H1 (cell line): ENCODE measurements at regions not wholly inside any gene's neighbourhood (a gene's known extent, or its start where the extent isn't known, plus 50 kb on each side); places are given as distances from the start of the nearest gene placed in this dataset.

ENCODE experiments used
- CTCF ChIA-PET: fragments of 300-600 bp; sonication (Branson Sonifier 250); formaldehyde crosslinking; loops from one replicate; lab custom pipeline; 2021; ENCODE audit not compliant: partially characterized antibody; lab: Charles Lee
- POLR2A ChIA-PET: fragments of 300-600 bp; sonication (Branson Sonifier 250); formaldehyde crosslinking; loops from one replicate; lab custom pipeline; 2021; ENCODE audit warnings: inconsistent platforms; ENCODE audit not compliant: partially characterized antibody; lab: Charles Lee
- DNase-seq, 2 experiments: peaks; one replicate each; pipeline versions ENCODE4 v3.0.0 to v3.0.0-alpha.2; 2010 to 2022; ENCODE audit warnings: low spot score in 2 of 2, low read depth in 1 of 2, mixed read lengths in 1 of 2
- FAIRE-seq: peaks from 2 replicates; lab custom pipeline; 2011; peaks lifted over from hg19 to GRCh38; lab: Jason Lieb, UNC
- H2AFZ ChIP-seq: 2 replicates; pipeline ENCODE4 v1.8.1; 2012; ENCODE audit warnings: low read length, inconsistent platforms
- H2AK5ac ChIP-seq: 2 replicates; pipeline ENCODE4 v1.6.1; 2013; ENCODE audit warnings: low read depth, low read length
- H2BK120ac ChIP-seq: replicated peaks from 2 replicates; pipeline ENCODE3; 2013; ENCODE audit warnings: low read depth, low read length, inconsistent platforms
- H2BK12ac ChIP-seq: 2 replicates; pipeline ENCODE4 v1.6.1; 2013; ENCODE audit warnings: low read depth, low read length
- H2BK15ac ChIP-seq: 2 replicates; pipeline ENCODE4 v1.6.1; 2013; ENCODE audit warnings: low read length
- H2BK20ac ChIP-seq: 2 replicates; pipeline ENCODE4 v1.6.1; 2013; ENCODE audit warnings: low read length
- H2BK5ac ChIP-seq: 2 replicates; pipeline ENCODE4 v1.6.1; 2013; ENCODE audit warnings: low read depth, low read length
- H3K14ac ChIP-seq: 2 replicates; pipeline ENCODE4 v1.6.1; 2013; ENCODE audit warnings: inconsistent platforms; ENCODE audit not compliant: insufficient read length
- H3K18ac ChIP-seq: 2 replicates; pipeline ENCODE4 v1.6.1; 2013; ENCODE audit warnings: low read length; ENCODE audit errors: extremely low read depth
- H3K23ac ChIP-seq: 2 replicates; pipeline ENCODE4 v1.6.1; 2013; ENCODE audit warnings: inconsistent platforms; ENCODE audit not compliant: insufficient read length
- H3K23me2 ChIP-seq: 2 replicates; pipeline ENCODE4 v1.6.1; 2013; ENCODE audit warnings: low read depth, low read length
- H3K27ac ChIP-seq: 2 replicates; pipeline ENCODE4 v1.6.1; 2011; ENCODE audit warnings: low read depth, low read length, inconsistent platforms
- H3K27me3 ChIP-seq, 4 experiments: replicated peaks in 1 of 4; 1 replicate in 1 of 4; 2 replicates in 3 of 4; pipeline versions ENCODE4 v1.6.1 to v1.8.1; 2011 to 2013; ENCODE audit warnings: low read length in 3 of 4, mild to moderate bottlenecking in 3 of 4, inconsistent platforms in 2 of 4, mixed read lengths in 2 of 4, moderate library complexity in 1 of 4; ENCODE audit not compliant: control insufficient read depth in 3 of 4, insufficient read depth in 3 of 4; ENCODE audit errors: extremely low read depth in 1 of 4
- H3K36me3 ChIP-seq, 4 experiments: 2 replicates each; pipeline versions ENCODE4 v1.6.1 to v1.8.1; 2011 to 2013; ENCODE audit warnings: mild to moderate bottlenecking in 4 of 4, low read length in 3 of 4, moderate library complexity in 2 of 4, control low read depth in 1 of 4, inconsistent platforms in 1 of 4; ENCODE audit not compliant: insufficient read depth in 4 of 4, control insufficient read depth in 2 of 4
- H3K4ac ChIP-seq: replicated peaks from 2 replicates; pipeline ENCODE3; 2013; ENCODE audit warnings: low read length, low read depth, mixed read lengths, inconsistent platforms; ENCODE audit not compliant: insufficient read length
- H3K4me1 ChIP-seq, 4 experiments: replicated peaks in 1 of 4; 1 replicate in 1 of 4; 2 replicates in 3 of 4; pipeline versions ENCODE4 v1.6.1 to v1.8.1; 2011 to 2013; ENCODE audit warnings: low read length in 3 of 4, inconsistent platforms in 2 of 4, mixed read lengths in 1 of 4; ENCODE audit not compliant: insufficient read depth in 4 of 4, control insufficient read depth in 3 of 4
- H3K4me2 ChIP-seq, 2 experiments: 2 replicates each; pipeline versions ENCODE4 v1.6.1 to v1.8.1; 2011 to 2013; ENCODE audit warnings: low read depth in 2 of 2, low read length in 2 of 2, control low read depth in 1 of 2, inconsistent platforms in 1 of 2, mild to moderate bottlenecking in 1 of 2; ENCODE audit not compliant: insufficient read depth in 1 of 2
- H3K4me3 ChIP-seq, 4 experiments: fragments of 200-600, 300-600 bp in 1 of 4; sonication (generic), shearing (Covaris generic), sonication (Bioruptor Twin) in 1 of 4; 2 replicates each; pipeline versions ENCODE4 v1.5.1 to v1.8.1; 2011 to 2016; ENCODE audit warnings: low read length in 4 of 4, low read depth in 3 of 4, control low read depth in 2 of 4, inconsistent platforms in 2 of 4, mild to moderate bottlenecking in 2 of 4, mixed read lengths in 1 of 4, moderate library complexity in 1 of 4; ENCODE audit not compliant: insufficient read depth in 2 of 4; ENCODE audit errors: extremely low read depth in 1 of 4
- H3K56ac ChIP-seq: replicated peaks from 2 replicates; pipeline ENCODE3; 2013; ENCODE audit warnings: low read depth, mild to moderate bottlenecking, mixed read lengths, low read length, inconsistent platforms; ENCODE audit not compliant: insufficient read length
- H3K79me1 ChIP-seq: 2 replicates; pipeline ENCODE4 v1.6.1; 2013; ENCODE audit warnings: low read depth, low read length, control low read depth
- H3K79me2 ChIP-seq, 2 experiments: 2 replicates each; pipeline versions ENCODE4 v1.6.1 to v1.8.1; 2012 to 2013; ENCODE audit warnings: low read length in 2 of 2, mild to moderate bottlenecking in 2 of 2, inconsistent platforms in 1 of 2; ENCODE audit not compliant: insufficient read depth in 2 of 2, control insufficient read depth in 1 of 2
- H3K9ac ChIP-seq, 4 experiments: replicated peaks in 1 of 4; 1 replicate in 1 of 4; 2 replicates in 3 of 4; pipeline versions ENCODE4 v1.6.1 to v1.8.1; 2011 to 2013; ENCODE audit warnings: low read depth in 3 of 4, low read length in 3 of 4, control low read depth in 2 of 4, mild to moderate bottlenecking in 2 of 4, moderate library complexity in 2 of 4, inconsistent platforms in 1 of 4; ENCODE audit errors: extremely low read depth in 1 of 4
- H3K9me3 ChIP-seq, 2 experiments: 2 replicates each; pipeline versions ENCODE4 v1.6.1 to v1.8.1; 2012 to 2013; ENCODE audit warnings: mild to moderate bottlenecking in 2 of 2, moderate library complexity in 2 of 2, control low read depth in 1 of 2, inconsistent platforms in 1 of 2, low read depth in 1 of 2, low read length in 1 of 2, mixed read lengths in 1 of 2; ENCODE audit not compliant: insufficient read depth in 2 of 2
- H4K20me1 ChIP-seq, 2 experiments: replicated peaks in 1 of 2; 2 replicates each; pipeline versions ENCODE3 to v1.8.1; 2011 to 2013; ENCODE audit warnings: inconsistent platforms in 2 of 2, low read length in 2 of 2, mild to moderate bottlenecking in 1 of 2; ENCODE audit not compliant: insufficient read depth in 2 of 2, control insufficient read depth in 1 of 2
- H4K5ac ChIP-seq: 2 replicates; pipeline ENCODE4 v1.6.1; 2013; ENCODE audit warnings: low read length, low read depth, mixed read lengths, inconsistent platforms; ENCODE audit not compliant: insufficient read length
- H4K8ac ChIP-seq: 2 replicates; pipeline ENCODE4 v1.8.0; 2013; ENCODE audit warnings: mild to moderate bottlenecking, moderate library complexity, low read length, inconsistent platforms; ENCODE audit not compliant: insufficient read depth; ENCODE audit errors: extremely low read depth
- H4K91ac ChIP-seq: replicated peaks from 2 replicates; pipeline ENCODE3; 2013; ENCODE audit warnings: low read length, mixed read lengths, inconsistent platforms; ENCODE audit not compliant: insufficient read length
- ASH2L ChIP-seq: fragments of 200-600, 300-600 bp; sonication (generic); IDR thresholded peaks from one replicate; pipeline ENCODE4 v1.7.1; 2017; ENCODE audit warnings: low read length
- BACH1 ChIP-seq: IDR thresholded peaks from 2 replicates; pipeline ENCODE4 v1.6.1; 2012; ENCODE audit warnings: low read length, improper control_type of control experiment
- CBX5 ChIP-seq: fragments of 300-800, 300-1000 bp; sonication (generic); IDR thresholded peaks from 2 replicates; pipeline ENCODE4 v1.7.1; 2016; ENCODE audit warnings: antibody characterized with exemption, low read length, low read depth
- CTBP2 ChIP-seq: IDR thresholded peaks from 2 replicates; pipeline ENCODE4 v1.7.0; 2011; ENCODE audit warnings: borderline replicate concordance, mild to moderate bottlenecking, moderate library complexity, mixed read lengths, low read length; ENCODE audit not compliant: insufficient read depth, insufficient read length
- FOSL1 ChIP-seq: IDR thresholded peaks from 2 replicates; pipeline ENCODE4 v1.6.1; 2011; ENCODE audit warnings: mild to moderate bottlenecking, low read depth, low read length, moderate library complexity; ENCODE audit not compliant: insufficient read depth
- MAX ChIP-seq: IDR thresholded peaks from 2 replicates; pipeline ENCODE4 v1.6.1; 2012; ENCODE audit warnings: inconsistent platforms
- POLR2AphosphoS5 ChIP-seq: IDR thresholded peaks from 2 replicates; pipeline ENCODE4 v1.6.1; 2011; ENCODE audit warnings: low read depth, low read length
- POU5F1 ChIP-seq: IDR thresholded peaks from 2 replicates; pipeline ENCODE4 v1.6.1; 2011; ENCODE audit warnings: low read depth, mild to moderate bottlenecking, low read length, moderate library complexity
- SP4 ChIP-seq: IDR thresholded peaks from 2 replicates; pipeline ENCODE4 v1.6.1; 2012; ENCODE audit warnings: low read length, inconsistent platforms
- TAF1 ChIP-seq: IDR thresholded peaks from 2 replicates; pipeline ENCODE4 v1.6.1; 2011; ENCODE audit warnings: mild to moderate bottlenecking, low read depth, low read length
- TCF12 ChIP-seq: IDR thresholded peaks from 2 replicates; pipeline ENCODE4 v1.6.1; 2011; ENCODE audit warnings: low read depth, mild to moderate bottlenecking, low read length
- ZNF274 ChIP-seq: IDR thresholded peaks from 2 replicates; pipeline ENCODE4 v1.7.0; 2012; ENCODE audit warnings: low read length, borderline replicate concordance; ENCODE audit errors: extremely low read depth
- whole genome bisulfite sequencing, 2 experiments: shearing (Covaris generic) in 1 of 2; methylation state at CpG; one replicate each; pipeline versions ENCODE4 v1.1.6 to v1.1.7; 2013 to 2015; ENCODE audit warnings: low lambda C conversion rate in 2 of 2, mixed read lengths in 2 of 2, inconsistent platforms in 1 of 2, low coverage in 1 of 2, missing lambda C conversion rate in 1 of 2; ENCODE audit not compliant: insufficient replicate concordance in 2 of 2, insufficient coverage in 1 of 2, insufficient read length in 1 of 2; ENCODE audit errors: extremely low coverage in 1 of 2, missing lambda C conversion rate in 1 of 2; 5-methylcytosine and 5-hydroxymethylcytosine counted together

- ChIA-PET POLR2A (no interaction called here), CTCF (no interaction called here)
- FAIRE-seq (no peak), DNase-seq (no peak)
- no peaks in the 10 kb centered on the region; a peak in 1 of 7 replicates for H3K4me1 ChIP-seq
- no peak overlapping the region for H3K4me3 ChIP-seq
- no peaks in the 10 kb centered on the region for H3K27me3 ChIP-seq
- H2AK5ac ChIP-seq = no peak overlapping the region
- no peak overlapping the region for H3K18ac ChIP-seq
- H3K9ac ChIP-seq = no peak overlapping the region
- 90% methylated on average over 1 of the region's 1 CpG; no CpG with 5 or more reads in 1 of the 2 experiments for WGBS, 2 experiments
- H3K14ac ChIP-seq = no peak overlapping the region
- no peaks in the 10 kb centered on the region for H4K20me1 ChIP-seq
- no peaks in the 10 kb centered on the region for H3K79me1 ChIP-seq
- no peaks in the 10 kb centered on the region; a peak in 1 of 8 replicates for H3K36me3 ChIP-seq
- H2BK5ac ChIP-seq = no peak overlapping the region
- peaks cover 2% of the 10 kb centered on the region; the same call in 1 of the 2 replicates for H3K23me2 ChIP-seq
- H2BK120ac ChIP-seq = no peak overlapping the region
- H2BK20ac ChIP-seq = no peak overlapping the region
- H3K4me2 ChIP-seq = no peak overlapping the region
- H4K91ac ChIP-seq = no peak overlapping the region
- no peak overlapping the region for H2BK15ac ChIP-seq
- no peaks in the 10 kb centered on the region for H3K79me2 ChIP-seq
- no peak overlapping the region for H3K23ac ChIP-seq
- H3K4ac ChIP-seq = no peak overlapping the region
- H3K56ac ChIP-seq = no peak overlapping the region
- no peak overlapping the region for H4K5ac ChIP-seq
- H4K8ac ChIP-seq = no peak overlapping the region
- H2BK12ac ChIP-seq = no peak overlapping the region
- no peak overlapping the region for H3K27ac ChIP-seq
- peaks cover 2 to 6% of the 10 kb centered on the region in 2 experiments; a peak in 2 of 4 replicates for H3K9me3 ChIP-seq
- H2AFZ ChIP-seq = no peak overlapping the region
- TF ChIP-seq BACH1 (no peak), ZNF274 (no peak), CBX5 (no peak), POLR2AphosphoS5 (no peak), FOSL1 (no peak), POU5F1 (no peak), TCF12 (no peak), ASH2L (no peak), SP4 (no peak), MAX (no peak), TAF1 (no peak), CTBP2 (no peak)
Measured at GRCh38 chr2:220937245-220937644, 634.9 kb downstream of the EPHA4 start.
